ENCODE measurements at regions not wholly inside any gene's neighbourhood (a gene's known extent, or its start where the extent isn't known, plus 50 kb on each side); places are given as distances from the start of the nearest gene placed in this dataset.

GRCh38 chr2:37560863-37561614 is 110.4 kb downstream of the CDC42EP3 start:
- no peaks in the 10 kb centered on the region for H3K36me3 ChIP-seq
- H3K4me3 ChIP-seq (ENCODE audit: low read depth, low read length) = no peak overlapping the region
- H3K27me3 ChIP-seq (ENCODE audit: insufficient read depth, low read depth, severe bottlenecking) = no peaks in the 10 kb centered on the region
- no peaks in the 10 kb centered on the region for H3K9me3 ChIP-seq (ENCODE audit: severe bottlenecking)
- H3K27ac ChIP-seq = no peak overlapping the region
- no peak for DNase-seq
- TF ChIP-seq CTCF (IDR thresholded peaks at IDR 0.05; ENCODE audit: low read depth, low read length) = no peak

- no peak for DNase-seq
- no peak overlapping the region for H3K4me3 ChIP-seq (ENCODE audit: low read depth, low read length)
- no peaks in the 10 kb centered on the region for H3K36me3 ChIP-seq
- no peak overlapping the region for H3K27ac ChIP-seq
- no peaks in the 10 kb centered on the region for H3K27me3 ChIP-seq (ENCODE audit: insufficient read depth, low read depth, severe bottlenecking)
- no peak for TF ChIP-seq CTCF (IDR thresholded peaks at IDR 0.05; ENCODE audit: low read depth, low read length)
- H3K9me3 ChIP-seq (ENCODE audit: severe bottlenecking) = no peaks in the 10 kb centered on the region
Observed at GRCh38 chr2:37561615-37562569, 109.5 kb downstream of the CDC42EP3 start.

GRCh38 chr2:37563375-37564015 is 107.9 kb downstream of the CDC42EP3 start:
- no peak for DNase-seq
- H3K4me3 ChIP-seq (ENCODE audit: low read depth, low read length) = no peak overlapping the region
- H3K36me3 ChIP-seq = no peaks in the 10 kb centered on the region
- H3K27ac ChIP-seq = no peak overlapping the region
- TF ChIP-seq CTCF (IDR thresholded peaks at IDR 0.05; ENCODE audit: low read depth, low read length) = no peak
- no peaks in the 10 kb centered on the region for H3K27me3 ChIP-seq (ENCODE audit: insufficient read depth, low read depth, severe bottlenecking)
- H3K9me3 ChIP-seq (ENCODE audit: severe bottlenecking) = no peaks in the 10 kb centered on the region

- no peaks in the 10 kb centered on the region for H3K36me3 ChIP-seq
- TF ChIP-seq CTCF (IDR thresholded peaks at IDR 0.05; ENCODE audit: low read depth, low read length) = no peak
Observed at GRCh38 chr2:37564356-37564755, 107.1 kb downstream of the CDC42EP3 start.

GRCh38 chr2:37566517-37566981 is 104.9 kb downstream of the CDC42EP3 start:
- no peaks in the 10 kb centered on the region for H3K27me3 ChIP-seq (ENCODE audit: insufficient read depth, low read depth, severe bottlenecking)
- no peak overlapping the region for H3K27ac ChIP-seq
- H3K36me3 ChIP-seq = no peaks in the 10 kb centered on the region
- DNase-seq = no peak
- H3K4me3 ChIP-seq (ENCODE audit: low read depth, low read length) = no peak overlapping the region
- no peaks in the 10 kb centered on the region for H3K9me3 ChIP-seq (ENCODE audit: severe bottlenecking)
- no peak for TF ChIP-seq CTCF (IDR thresholded peaks at IDR 0.05; ENCODE audit: low read depth, low read length)

More at GRCh38 chr2:37564356-37564755, 107.1 kb downstream of the CDC42EP3 start:
- Histone ChIP-seq H3K9me3 (ENCODE audit: severe bottlenecking) (no peaks in the 10 kb centered on the region), H3K4me3 (ENCODE audit: low read depth, low read length) (no peak overlapping the region), H3K27me3 (ENCODE audit: insufficient read depth, low read depth, severe bottlenecking) (no peaks in the 10 kb centered on the region), H3K27ac (no peak overlapping the region)
- no peak for DNase-seq
